Left renal pelvis (tissue), 4 donors: ENCODE measurements at regions not wholly inside any gene's neighbourhood (a gene's known extent, or its start where the extent isn't known, plus 50 kb on each side); places are given as distances from the start of the nearest gene placed in this dataset.
A peak's percentile ranks its signal among the peaks of the same experiment; 100 is the strongest.
"Not testable (repeated sequence)": the region's sequence is repeated elsewhere in the genome, so short reads cannot be mapped to it uniquely, and the experiment has no call there.

Experiments used
- DNase-seq, 4 donors: peaks; one replicate each; pipeline ENCODE4 v3.0.0-alpha.2; 2013; ENCODE audit warnings: low read depth in 4 of 4, low spot score in 3 of 4

GRCh38 chr22:22193923-22194322 is 50.7 kb upstream of the VPREB1 start:
- DNase-seq, result no peak

- DNase-seq, result not testable (repeated sequence)
Measured at GRCh38 chr22:22193462-22193861, 51.1 kb upstream of the VPREB1 start.

- not testable (repeated sequence) for DNase-seq
Measured at GRCh38 chr22:22193006-22193405, 51.6 kb upstream of the VPREB1 start.

- not testable (repeated sequence) for DNase-seq
Measured at GRCh38 chr22:22189796-22190195, 54.8 kb upstream of the VPREB1 start.

GRCh38 chr22:22187863-22188262 is 56.7 kb upstream of the VPREB1 start:
- not testable (repeated sequence) for DNase-seq

- DNase-seq, result no peak
Measured at GRCh38 chr22:22187299-22187698, 57.3 kb upstream of the VPREB1 start.

GRCh38 chr22:22185844-22186499 is 58.6 kb upstream of the VPREB1 start:
- no peak for DNase-seq

- no peak for DNase-seq
Measured at GRCh38 chr22:22185217-22185616, 59.4 kb upstream of the VPREB1 start.

GRCh38 chr22:22184277-22184807 is 60.2 kb upstream of the VPREB1 start:
- no peak for DNase-seq

- no peak for DNase-seq
Measured at GRCh38 chr22:22182990-22183264, 61.7 kb upstream of the VPREB1 start.

GRCh38 chr22:22182218-22182989 is 62.2 kb upstream of the VPREB1 start:
- no peak for DNase-seq

GRCh38 chr22:22181341-22181850 is 63.2 kb upstream of the VPREB1 start:
- DNase-seq, result peak; percentile 45 to 78 (median 64)

- peak in 1 of 4 donors; percentile 25 for DNase-seq
Measured at GRCh38 chr22:22180738-22181285, 63.8 kb upstream of the VPREB1 start.

GRCh38 chr22:22179858-22180257 is 64.7 kb upstream of the VPREB1 start:
- no peak for DNase-seq

GRCh38 chr22:22178992-22179391 is 65.6 kb upstream of the VPREB1 start:
- no peak for DNase-seq

- DNase-seq, result no peak
Measured at GRCh38 chr22:22178355-22178965, 66.1 kb upstream of the VPREB1 start.

- DNase-seq, result no peak
Measured at GRCh38 chr22:22176929-22177616, 67.5 kb upstream of the VPREB1 start.

- DNase-seq, result not testable (repeated sequence)
Measured at GRCh38 chr22:22172896-22173628, 71.5 kb upstream of the VPREB1 start.

- no peak for DNase-seq
Measured at GRCh38 chr22:22171357-22172218, 73.0 kb upstream of the VPREB1 start.
